SH-SY5Y (cell line): ENCODE measurements at regions not wholly inside any gene's neighbourhood (a gene's known extent, or its start where the extent isn't known, plus 50 kb on each side); places are given as distances from the start of the nearest gene placed in this dataset.

Source experiments
- GATA2 ChIP-seq: IDR thresholded peaks from 2 replicates; pipeline ENCODE4 v1.6.1; 2011; ENCODE audit warnings: mild to moderate bottlenecking, low read depth, low read length
- GATA3 ChIP-seq: IDR thresholded peaks from 2 replicates; pipeline ENCODE4 v1.6.1; 2011; ENCODE audit warnings: low read depth, mild to moderate bottlenecking, low read length, moderate library complexity

- TF ChIP-seq GATA3: no peak
- no peak for TF ChIP-seq GATA2
Observed at GRCh38 chr20:55253781-55254180, 751.5 kb downstream of the CBLN4 start.

DNA sequence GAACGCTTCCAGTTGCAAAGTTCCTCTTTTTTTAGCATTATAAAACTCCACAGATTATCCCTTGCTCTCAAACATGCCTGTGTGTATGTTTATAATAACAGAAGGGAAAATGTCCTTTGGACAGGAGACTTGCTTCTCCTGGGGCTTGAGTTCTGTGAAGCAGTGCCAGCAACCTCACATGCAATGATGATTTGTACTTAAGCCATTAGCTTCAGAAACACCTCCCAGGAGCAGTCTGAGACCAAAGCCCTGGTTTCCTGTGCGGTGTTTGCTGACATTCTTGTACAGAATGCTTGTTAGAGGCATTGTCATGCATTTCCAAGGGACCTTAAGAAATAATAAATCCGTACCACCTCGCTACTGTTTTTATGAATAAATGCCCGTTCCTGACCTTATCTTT is 752.8 kb downstream of the CBLN4 start:
- TF ChIP-seq GATA2: no peak
- TF ChIP-seq GATA3: no peak

DNA sequence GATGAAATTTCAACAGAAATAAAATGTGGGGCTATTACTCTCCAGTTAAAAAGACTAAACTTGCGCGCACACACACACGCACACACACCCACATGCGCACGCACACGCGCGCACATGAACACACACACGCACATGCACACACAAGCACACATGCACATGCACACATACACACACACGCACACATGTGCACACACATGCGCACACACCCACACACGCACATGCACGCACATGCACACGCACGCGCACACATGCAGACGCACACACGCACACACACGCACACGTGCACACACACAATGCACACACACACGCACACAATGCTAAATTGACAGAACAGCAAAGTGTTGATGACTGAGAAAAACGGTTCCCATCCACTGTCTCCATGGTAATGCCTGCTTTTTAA is 754.1 kb downstream of the CBLN4 start:
- TF ChIP-seq GATA3 (no peak), GATA2 (no peak)

- TF ChIP-seq GATA2 (no peak), GATA3 (no peak)
Observed at GRCh38 chr20:55242853-55243252, 762.5 kb downstream of the CBLN4 start.

DNA sequence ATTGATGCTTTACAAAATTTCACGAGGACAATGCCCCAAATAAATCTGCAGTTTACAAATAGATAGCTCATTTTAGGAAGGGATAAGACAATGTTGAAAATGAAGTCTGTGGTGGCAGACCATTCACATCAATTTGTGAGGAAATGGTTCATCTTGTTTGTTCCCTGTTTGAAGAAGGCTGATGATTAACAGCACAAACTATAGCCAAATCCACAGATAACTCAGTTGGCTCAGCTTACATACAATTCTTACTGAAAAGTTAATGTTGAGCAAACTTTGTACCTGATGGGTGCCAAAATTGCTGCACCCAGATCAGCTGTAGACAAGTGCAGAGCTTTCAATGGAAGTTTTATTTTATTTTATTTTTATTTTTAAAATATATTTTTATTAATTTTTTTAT is 763.9 kb downstream of the DOK5 start:
- TF ChIP-seq GATA3 (no peak), GATA2 (no peak)

GRCh38 chr20:55232647-55233046 is 757.3 kb downstream of the DOK5 start:
- no peak for TF ChIP-seq GATA2
- TF ChIP-seq GATA3: no peak

- TF ChIP-seq GATA2: no peak
Observed at GRCh38 chr20:55229451-55229850, 754.1 kb downstream of the DOK5 start.

DNA sequence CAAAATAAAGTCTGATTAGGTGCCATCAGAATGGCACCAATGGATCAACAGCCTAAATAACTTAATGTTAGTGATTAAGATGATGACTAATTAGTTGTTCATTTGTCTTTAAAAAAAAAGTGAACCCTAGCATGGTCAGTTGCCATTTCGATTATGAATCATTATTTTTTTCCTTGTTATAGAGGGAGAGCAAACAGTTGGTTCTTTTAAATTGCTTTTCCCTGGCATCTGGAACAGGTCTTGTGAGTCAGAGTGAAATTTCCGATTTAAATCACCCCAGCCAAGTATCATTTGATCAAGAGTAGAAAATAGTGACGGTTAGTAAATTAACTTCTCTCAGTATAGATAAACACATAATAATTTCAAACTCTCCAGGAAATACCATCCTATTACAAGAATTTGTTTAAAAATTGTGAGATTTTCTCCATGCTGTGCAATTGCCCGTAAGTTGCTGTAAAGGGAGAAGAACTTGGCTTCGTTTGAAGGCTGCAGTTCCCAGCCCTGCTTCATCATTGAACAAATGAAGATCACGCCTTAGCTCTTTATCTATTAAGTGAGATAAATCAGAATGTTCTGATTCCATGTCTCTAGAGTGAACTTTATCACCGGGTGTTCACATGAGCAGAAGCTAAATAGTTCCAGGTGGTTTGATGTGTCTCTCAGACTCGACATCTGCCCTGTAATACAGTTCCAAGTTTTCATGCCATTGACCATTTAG is 741.3 kb downstream of the DOK5 start:
- no peak for TF ChIP-seq GATA3

GRCh38 chr20:55213653-55214052 is 738.3 kb downstream of the DOK5 start:
- no peak for TF ChIP-seq GATA2
- TF ChIP-seq GATA3: no peak

- TF ChIP-seq GATA2 (no peak), GATA3 (no peak)
Observed at GRCh38 chr20:55211481-55211880, 736.1 kb downstream of the DOK5 start.

GRCh38 chr20:55205665-55206064 is 730.3 kb downstream of the DOK5 start:
- TF ChIP-seq GATA3: no peak
- no peak for TF ChIP-seq GATA2

DNA sequence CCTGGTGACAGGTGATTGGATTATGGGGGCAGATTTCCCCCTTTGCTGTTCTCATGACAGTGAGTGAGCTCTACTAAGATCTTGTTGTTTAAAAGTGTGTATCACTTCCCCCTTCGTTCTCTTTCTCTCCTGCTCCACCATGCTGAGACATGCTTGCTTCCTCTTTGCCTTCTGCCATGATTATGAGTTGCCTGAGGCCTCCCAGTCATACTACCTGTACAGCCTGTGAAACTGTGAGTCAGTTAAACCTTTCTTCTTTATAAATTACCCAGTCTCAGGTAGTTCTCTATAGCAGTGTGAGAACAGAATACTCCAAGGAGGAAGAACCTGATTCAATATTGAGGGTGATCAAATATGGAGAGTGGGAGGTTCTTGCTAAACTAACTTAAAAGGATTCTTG is 724.9 kb downstream of the DOK5 start:
- TF ChIP-seq GATA3 (no peak), GATA2 (no peak)

- no peak for TF ChIP-seq GATA2
- TF ChIP-seq GATA3: no peak
Observed at GRCh38 chr20:55194947-55195346, 719.6 kb downstream of the DOK5 start.

DNA sequence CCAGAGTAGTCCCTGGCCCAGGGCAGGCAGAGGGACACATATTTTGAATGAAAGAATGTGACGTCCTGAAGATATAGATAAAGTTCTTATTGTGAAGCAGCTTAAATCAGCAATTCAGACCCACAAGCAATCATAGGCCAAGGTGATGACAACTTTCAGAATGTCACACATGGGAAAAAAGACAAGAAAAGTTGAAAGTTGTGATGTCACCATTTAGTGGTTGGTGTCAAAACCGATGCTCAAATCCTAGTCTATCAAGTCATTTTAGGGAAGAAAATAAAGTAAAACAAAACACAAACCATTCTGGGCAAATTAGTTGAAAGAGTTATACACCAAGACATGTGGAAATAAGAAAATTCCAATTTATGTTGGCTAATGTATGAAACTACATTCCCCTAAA is 710.8 kb downstream of the DOK5 start:
- no peak for TF ChIP-seq GATA2
- TF ChIP-seq GATA3: no peak

DNA sequence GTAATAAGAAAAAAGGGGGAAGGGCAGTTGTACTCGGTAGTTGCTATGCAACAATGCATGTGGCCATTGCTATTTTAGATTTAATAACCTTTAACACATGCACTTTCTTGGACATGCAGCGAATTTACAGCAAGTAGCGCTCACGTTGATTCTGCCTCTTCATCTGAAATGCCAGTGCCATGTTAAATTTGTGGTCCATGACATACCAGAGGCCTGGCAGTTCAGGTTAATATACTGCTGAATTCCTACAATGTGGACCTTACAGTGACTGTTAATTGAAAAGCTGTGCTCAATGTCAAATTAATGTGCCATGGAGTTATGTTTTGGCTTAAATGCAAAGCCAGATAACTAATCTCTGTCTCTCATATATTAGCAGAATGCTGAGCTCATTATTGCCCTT is 699.7 kb downstream of the DOK5 start:
- TF ChIP-seq GATA2: no peak
- no peak for TF ChIP-seq GATA3

DNA sequence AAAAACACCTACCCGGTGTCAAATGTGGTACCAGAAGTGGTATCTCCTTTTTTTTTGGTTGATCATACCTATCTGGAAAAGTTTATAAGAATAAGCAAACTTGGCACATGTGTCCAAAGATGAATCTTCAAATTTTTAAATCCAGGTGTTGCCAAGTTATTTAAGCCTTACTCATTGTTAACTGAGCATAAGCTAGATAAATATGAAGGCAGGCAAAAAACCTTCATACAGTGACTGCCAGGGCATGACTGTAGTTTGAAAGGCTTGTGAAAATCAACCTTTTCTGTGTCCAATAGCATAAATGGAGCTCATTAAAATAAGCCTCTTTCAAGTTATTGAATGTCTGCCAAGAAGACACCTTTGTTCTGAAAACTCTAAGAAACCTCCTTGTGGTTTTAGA is 699.2 kb downstream of the DOK5 start:
- TF ChIP-seq GATA2: no peak
- TF ChIP-seq GATA3: no peak

- TF ChIP-seq GATA3 (no peak), GATA2 (no peak)
Observed at GRCh38 chr20:55174172-55174571, 698.8 kb downstream of the DOK5 start.

DNA sequence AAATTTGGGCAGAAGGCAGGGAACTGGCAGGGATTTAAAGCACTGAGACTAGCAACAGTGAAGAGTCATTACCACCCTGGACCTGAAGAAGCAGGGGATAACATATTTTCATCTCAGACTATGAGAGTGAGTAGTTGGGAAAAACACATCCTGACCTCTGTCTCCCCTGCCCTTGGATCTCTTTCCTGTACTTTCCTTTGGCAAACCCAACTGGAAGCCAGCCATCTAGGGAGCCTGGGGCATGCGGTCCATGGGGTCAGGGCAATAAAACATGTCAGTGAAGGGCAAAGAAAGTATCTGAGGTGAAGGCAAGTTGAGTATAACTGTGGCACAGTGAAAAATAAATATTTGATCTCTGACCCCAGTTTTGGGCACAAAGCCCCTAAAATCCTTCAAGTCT is 698.2 kb downstream of the DOK5 start:
- no peak for TF ChIP-seq GATA3
- TF ChIP-seq GATA2: no peak
